CD4-positive, alpha-beta T cell treated with Interleukin-4 for 4 hours (primary cell): ENCODE measurements at regions not wholly inside any gene's neighbourhood (a gene's known extent, or its start where the extent isn't known, plus 50 kb on each side); places are given as distances from the start of the nearest gene placed in this dataset.
"Not testable (repeated sequence)": the region's sequence is repeated elsewhere in the genome, so short reads cannot be mapped to it uniquely, and the experiment has no call there.

Experiments
- DNase-seq: peaks from one replicate; pipeline ENCODE4 v3.0.0-alpha.2; 2020

DNA sequence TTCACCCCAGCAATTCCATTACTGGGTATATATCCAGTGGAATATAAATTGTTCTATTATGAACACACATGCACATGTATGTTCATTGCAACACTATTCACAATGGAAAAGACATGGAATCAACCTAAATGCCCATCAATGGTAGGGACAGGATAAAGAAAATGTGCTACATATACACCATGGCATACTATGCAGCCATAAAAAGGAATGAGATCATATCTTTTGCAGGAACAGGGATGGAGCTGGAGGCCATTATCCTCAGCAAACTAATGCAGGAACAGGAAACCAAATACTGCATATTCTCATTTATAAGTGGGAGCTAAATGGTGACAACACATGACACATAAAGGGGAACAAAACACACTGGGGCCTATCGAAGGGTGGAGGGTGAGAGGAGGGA lies 112.6 kb upstream of the IVNS1ABP start:
- DNase-seq: not testable (repeated sequence)

DNA sequence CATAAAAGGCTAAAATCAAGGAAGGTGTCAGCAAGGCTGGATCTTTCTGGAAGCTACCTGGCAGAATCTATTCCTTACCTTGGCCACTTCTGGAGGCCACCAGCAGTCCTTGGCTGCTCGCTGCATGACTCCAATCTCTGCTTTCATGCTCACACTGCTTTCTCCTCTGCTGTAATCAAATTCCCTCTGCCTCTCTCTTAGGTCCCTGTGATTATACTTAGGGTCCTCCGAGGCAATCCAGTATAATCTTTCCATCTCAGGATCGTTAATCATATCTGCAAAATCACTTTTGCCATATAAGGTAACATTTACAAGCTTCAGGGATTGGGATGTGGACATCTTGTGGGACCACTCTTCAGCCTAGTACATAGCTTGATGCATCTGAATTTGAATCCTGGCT lies 110.7 kb upstream of the IVNS1ABP start:
- DNase-seq: no peak

DNA sequence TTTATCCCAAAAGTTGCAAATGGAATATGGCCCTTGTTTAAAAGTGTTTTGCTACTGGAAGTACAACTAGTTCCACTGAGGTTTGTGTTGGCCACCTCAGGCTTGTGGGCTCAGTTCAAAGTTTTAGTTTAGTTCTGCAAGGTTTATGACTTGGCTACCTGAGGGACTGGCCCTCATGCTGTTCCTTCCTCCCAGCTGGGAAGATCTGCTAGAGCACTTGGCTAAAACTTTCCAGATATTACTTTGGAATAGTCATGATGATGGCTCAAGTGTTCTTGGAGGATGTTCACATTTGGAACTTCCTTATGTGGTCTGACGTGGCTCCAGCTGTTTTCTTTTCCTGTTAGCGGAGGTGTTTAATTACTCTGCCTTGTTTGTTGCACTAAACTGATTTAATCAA lies 110.2 kb upstream of the IVNS1ABP start:
- DNase-seq: no peak

DNA sequence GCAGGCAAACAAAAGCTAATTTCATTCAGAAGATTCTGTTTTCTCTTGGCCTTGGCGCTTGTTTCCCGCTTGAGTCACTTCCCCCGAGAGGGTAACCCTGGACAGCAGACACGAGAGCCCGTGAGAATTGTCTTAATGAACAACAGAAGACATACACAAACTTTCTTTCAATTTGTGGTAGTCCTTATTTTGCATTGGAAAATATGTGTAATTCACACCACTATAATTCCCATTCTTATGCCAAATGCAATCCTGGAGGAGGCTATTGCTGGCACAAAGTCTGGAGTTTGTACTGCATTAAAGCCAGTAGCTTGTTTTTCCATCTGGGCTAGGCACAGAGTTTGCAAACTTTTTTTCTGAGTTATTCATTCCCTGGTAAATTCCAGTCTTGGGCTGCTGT lies 109.8 kb upstream of the IVNS1ABP start:
- no peak for DNase-seq

DNA sequence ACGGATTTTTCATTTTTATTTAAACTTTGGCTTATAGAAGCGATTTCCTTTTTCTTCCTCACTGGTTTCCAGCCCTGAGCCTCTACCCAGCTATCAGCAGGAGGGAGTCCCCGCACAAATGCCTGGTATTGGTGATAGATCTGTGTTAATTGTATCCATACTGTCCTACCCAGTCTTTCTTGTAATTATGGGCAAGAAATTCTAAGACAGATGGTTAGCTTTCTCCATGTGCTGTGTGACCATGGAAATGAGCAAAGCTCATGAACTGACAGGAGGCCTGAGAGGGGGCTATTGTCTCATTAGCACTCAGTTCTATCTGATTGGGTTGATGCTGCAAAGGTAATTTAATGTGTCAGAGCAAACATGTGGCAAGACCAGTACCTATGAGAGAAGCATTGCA lies 108.1 kb upstream of the IVNS1ABP start:
- DNase-seq: no peak

DNA sequence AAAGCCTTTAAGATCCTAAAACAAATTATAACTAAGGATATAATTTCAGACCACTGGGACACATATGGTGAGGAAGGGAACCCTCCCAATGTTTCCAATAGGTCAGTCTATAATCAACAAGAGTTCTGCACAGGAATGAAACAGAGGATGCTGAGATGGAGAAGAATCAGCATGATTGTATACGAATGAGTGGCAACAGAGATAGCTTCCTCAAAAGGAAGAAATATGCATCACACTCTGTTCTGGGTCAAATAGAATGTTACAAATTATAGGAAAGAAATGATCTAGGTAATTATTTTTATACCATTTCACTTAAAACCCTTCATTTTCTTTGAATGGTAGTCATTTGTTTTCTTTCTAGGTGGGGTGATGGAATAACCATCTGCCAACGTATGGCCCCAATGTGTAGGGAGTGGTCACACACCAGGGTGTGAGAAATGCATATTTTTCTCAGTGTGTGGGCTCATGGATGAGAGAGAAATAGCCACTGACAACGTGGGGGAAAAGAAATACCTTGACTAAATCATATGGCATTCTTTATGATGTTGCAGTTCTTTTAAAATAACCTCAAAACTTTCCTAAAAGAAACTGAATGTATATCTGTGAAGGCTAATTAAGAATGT lies 104.6 kb upstream of the IVNS1ABP start:
- no peak for DNase-seq

DNA sequence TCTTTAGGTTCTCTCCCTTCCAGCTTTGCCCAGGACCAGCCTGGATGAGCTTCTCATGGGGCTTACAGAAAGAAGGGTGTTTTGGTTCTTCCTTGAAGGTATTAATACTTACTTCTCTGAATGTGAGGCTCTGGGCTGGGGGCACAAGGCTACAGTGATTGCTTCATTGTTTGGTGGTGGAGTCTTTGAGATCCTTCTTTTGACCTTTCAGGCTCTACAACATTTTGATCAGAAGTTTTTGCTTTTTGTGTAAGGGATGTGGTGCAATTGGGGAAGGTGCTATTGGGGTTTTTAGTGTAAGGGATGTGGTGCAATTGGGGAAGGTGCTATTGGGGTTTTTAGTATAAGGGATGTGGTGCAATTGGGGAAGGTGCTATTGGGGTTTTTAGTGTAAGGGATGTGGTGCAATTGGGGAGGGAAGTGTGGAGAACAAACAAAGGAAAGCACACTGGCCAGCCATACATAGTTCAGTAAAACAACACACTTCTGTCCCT lies 103.6 kb upstream of the IVNS1ABP start:
- peak; percentile 61 for DNase-seq

DNA sequence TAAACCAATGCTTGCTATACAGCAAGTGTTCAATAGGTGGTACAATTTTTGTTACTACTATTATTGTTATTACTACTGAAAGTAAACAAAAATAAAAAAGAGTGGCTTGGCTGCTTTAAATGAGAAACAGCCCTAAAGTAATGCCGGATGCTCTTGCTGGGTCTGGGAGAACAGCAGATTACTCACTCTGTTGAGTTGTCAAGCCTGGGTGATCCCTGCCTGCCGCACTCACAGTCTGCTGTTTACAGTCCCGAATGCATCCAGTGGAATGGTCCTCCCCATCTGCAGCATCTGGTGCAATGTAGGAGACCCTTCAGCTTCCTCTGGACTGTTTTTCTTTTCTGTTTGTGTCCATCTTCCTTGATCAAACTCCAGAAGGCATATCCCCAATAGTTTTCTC lies 102.7 kb upstream of the IVNS1ABP start:
- DNase-seq: no peak

DNA sequence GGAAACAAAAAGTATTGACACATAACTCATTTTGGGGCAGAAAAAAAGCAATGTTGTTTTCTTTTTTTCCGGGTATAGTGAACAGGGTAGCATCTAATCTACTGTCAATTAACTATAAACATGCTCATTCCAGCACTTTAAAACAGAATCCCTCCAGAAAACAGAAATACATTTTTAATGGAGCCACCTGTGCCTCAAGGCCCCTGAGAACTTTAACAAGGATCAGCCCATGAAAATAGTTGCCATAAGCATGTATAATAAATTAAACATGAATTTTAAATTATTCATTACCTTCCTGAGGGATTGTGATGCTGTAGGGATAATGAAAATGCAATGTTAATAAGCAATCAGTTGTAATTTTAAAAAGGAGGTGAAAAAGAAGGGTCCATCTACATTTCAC lies 101.4 kb upstream of the IVNS1ABP start:
- no peak for DNase-seq

DNA sequence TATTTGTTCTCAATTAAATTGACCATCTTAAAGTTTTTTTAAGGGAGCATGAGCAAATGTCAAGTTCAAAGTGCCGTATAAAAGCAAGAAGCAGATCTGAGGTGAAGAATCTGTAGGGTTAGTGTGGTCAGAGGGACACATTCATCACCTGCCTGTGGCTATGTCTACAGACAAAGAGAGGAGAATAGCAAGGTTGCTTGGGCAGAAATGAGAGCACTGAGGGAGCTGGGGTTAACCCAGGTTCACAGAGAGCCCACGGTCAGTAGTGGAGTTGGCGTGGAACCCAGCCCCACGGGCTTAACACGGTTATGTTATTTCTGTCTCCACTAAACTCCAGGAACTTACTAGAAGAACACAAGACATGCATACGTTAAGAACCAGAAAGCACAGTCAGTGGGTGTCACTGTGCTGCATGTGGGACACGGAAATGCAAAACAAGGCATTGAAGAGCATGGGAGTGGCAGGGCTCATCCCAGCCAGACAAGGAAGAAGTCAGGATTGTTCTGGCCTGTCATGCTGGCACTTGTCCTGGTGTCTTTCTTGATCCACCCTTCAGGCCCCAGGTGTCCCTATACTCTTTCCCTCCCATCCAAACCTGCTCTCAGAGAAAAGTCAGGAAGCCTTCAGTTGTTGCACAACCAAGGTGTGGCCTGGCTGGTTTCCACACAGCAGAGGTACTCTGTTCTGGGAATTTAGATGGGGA lies 95.5 kb upstream of the IVNS1ABP start:
- no peak for DNase-seq

DNA sequence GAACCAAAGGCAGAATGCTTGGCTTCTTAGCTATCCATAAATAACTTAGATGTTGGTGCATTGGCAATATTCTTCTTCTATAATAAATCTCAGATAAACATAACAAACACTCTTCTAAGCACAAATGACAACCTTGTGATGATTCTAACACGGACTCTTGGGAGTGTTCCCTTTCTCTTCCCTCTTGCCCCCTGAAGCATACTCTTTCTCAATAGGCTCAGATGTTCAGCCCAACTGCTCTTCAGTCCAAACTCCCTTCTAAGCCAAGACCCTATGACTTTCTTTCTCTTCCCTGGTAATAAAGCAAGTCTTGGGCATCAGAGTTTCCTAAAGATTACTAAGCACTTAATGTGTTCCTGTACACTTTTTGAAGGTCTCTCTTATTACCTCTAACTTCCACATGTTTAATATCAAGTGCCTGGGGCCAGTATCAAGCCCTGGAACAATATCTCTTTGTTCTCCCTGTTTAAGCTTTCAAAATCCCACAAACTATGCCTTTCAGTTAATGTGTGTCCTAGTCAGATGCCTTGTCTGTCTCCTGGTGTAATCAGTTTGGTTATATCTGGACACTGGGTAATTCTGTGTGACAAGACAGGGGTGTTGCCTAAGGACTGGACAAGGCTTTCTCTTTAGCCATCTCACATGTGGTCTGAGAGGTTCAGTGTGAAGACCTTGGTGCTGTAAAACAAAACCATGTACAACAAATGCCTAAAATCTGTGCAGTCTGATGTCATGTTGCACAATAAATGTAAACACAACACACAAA lies 92.9 kb upstream of the IVNS1ABP start:
- no peak for DNase-seq

DNA sequence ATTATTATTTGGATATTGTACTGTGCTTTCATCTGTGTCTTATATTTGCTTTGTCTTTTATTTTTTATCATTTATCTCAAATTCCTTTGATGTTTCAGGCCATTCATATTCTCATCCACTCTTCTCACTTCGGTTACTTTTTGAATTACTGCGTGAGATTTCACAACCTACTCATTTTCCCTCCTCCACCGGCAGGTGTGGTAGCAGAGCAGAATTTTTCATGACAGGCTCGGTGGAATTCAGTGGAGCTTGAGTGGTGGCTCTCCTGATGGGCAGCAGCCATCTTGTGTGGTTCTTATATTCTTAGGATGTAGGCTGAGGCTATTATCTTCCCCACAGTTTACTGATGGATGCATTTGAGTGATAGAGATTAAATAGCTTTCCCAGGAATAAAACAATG lies 92.3 kb upstream of the IVNS1ABP start:
- DNase-seq: no peak

DNA sequence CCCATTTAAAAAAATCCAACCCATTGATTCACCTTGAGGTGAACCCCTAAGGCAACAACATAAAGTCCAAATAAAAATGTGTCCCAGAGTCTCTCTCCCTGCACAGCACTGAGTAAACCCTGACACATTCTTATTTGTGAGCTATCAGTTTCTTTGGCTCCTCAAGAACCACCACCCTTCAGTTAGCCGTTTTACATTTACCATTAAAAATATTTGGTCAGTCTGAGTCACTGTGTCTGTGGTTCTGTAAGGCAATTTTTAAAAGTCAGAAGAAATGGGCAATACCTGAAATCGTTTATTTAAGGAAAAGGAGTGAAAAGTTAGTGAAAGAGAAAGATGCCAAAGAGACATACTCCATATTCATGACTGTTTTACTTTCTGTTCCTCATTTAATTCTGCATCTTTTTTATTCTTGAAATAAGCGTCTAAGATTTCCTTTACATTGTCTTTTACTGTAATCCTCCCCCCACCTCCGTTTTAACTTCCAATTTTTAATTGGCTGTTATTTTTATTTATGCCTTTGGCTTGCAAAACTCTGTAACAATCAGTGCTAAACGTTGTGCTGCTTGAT lies 91.7 kb upstream of the IVNS1ABP start:
- no peak for DNase-seq

DNA sequence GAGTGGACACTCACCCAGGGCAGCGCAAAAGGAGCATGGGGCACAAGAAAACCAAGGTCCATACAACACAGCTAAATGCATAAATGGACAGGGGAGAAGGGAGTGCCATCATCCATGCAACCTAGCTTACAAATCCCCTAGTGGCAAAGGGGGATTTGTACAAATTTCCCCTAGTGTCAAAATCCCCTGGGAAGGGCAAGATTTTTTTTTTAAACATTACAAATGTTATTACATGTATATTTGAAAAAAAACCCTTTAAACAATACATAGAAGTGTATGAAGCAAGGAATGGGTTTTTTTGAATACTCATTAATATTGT lies 89.6 kb upstream of the IVNS1ABP start:
- DNase-seq: no peak

DNA sequence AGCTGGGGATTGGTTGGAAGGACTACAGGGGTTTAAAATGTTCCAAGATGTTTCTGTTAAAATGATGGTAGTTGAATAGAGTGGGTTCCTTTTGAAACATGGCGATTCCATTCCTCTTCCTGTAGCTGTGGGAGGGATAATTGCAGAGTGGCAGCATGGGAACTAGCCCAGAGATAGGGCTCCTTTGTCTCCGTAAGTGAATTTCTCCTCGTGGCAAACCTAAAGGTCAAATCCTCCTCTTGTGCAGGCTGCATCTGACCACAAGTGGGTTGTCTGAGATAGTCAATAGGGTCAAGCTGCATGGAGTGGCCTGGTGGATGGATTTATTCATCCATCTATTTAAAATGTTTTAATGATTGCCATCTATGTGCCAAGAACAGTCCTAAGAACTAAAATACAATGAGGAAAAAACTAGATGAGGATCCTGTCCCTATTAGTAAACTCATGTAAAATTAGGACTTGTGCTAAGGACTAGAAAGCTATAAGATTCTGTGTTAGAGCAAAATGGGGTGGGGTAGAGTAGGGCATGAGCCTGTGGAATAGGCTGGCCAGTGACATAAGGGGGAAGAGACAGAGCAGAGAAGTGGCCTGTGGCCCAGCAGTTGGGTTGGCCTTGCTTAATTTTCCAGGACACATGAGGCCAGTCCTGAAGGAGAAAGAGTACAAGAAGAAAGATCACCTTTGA lies 89.1 kb upstream of the IVNS1ABP start:
- DNase-seq: no peak

DNA sequence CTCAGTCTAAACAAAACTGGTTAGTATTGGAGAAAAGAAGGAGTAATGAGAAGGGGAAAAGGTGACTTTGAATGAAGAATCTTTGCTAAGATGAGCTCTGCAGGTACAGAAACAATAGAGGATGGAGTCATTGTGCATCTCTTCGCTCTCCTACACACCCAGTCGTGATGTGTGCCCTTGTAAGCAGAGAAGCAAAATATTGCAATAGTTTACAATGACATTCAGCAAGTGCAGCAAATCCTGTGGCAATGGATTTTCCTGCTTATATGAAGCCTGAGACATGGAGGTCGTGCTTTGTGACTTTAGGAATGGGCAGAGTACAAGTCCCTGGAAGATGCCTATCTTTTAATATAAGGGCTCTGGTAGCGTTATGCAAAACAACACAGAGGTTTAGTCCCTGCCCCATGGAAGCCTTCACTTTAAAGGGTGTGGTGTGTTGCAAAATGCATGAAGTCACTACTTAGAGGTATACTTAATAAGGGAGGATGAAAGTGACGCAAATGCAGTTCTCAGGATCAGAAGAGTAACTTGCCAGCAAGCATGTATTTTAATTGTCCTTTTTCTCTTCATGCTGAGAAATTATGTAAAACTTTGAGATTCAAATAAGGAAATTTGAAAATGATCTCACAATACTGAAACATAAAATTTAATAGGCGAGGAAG lies 88.0 kb upstream of the IVNS1ABP start:
- DNase-seq: no peak

DNA sequence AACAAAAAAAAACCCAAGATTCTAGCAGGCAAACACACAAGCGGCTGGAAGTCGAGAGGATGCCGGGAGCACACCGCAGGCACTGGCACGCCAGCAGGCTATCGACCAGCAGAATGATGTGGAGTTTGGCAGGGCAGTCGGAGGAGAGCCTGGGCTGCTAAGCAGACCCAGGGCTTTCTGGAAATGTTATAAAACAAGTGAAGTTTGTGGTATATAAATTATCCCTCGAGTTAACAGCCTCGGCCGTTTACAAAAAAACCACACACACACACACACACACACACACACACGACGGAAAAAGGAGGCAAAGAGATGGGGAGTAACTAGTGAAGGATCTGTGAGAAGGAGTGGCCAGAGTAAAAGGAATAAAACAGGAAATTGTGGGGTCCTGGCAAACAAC lies 87.2 kb upstream of the IVNS1ABP start:
- DNase-seq: no peak

DNA sequence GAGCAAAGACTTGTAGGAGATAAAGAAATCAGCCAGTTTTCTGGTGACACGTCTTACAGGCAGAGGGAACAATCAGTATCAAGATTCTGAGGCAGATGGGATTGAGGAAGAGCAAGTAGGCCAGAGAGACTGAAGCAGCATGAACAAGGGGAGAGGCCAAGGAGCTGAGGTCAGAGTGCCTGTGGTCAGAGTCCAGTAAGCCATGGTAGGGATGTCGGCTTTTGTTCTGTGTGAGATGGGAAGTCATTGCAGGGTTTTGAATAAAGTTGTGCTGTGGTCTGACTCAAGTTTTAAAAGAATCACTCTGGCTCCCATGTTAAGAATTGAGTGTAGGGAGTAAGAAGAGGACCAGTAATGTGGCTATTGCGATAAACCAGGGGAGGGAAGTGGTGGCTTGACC lies 85.9 kb upstream of the IVNS1ABP start:
- no peak for DNase-seq

DNA sequence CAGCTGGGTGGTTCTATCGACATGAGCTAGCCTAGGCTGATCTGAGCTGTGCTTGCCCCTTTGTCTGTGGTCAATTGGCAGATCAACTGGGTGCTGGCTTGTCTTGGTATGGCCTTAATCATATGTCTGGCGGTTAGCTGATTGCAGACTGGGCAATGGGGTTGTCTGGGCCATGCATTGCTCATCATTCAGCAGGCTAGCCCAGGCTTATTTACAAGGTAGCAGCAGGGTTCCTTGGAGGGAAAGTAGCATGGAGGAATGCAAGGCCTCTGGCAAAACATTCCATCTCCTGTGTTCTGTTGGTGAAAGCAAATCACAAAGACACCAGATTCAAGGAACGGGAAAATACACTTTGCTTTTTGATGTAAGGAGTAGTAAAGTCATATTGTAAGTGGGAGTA lies 84.0 kb upstream of the IVNS1ABP start:
- DNase-seq: no peak

DNA sequence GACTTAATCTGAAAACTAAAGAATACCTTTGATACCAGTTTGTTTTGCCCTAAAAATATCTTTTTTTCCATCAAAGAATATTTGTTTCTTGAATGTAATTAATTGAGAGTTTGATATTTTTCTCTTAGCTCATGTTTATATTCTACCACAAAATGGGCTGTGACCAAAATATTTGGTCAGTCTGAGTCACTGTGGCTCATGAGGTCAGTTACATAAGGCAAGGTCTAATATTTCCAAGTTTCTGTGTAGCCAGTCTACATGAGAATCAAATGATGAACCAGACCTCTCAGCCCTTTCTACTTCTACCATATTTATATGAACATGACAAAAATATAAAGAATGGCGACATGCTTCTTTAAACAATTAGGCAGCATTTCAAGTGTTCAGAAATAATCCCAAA lies 83.0 kb upstream of the IVNS1ABP start:
- DNase-seq: no peak

DNA sequence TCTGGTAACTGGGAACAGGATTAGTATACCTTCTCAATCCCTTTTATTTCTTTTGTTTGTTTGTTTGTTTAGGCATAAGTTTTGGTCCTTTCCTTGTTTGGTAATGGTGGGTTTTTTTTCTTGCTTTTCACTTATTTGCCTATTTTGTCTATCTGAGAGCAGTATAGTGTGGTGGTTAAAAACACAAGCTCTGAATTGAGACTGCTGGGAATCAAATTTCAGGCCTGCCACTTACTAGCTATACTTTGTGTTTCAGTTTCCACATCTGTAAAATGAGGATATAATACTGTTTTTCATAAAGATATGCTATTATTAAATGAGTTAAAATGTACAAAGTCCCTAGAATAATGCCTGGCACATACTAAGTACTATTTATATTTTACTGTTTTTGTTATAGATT lies 81.6 kb upstream of the IVNS1ABP start:
- DNase-seq: no peak

DNA sequence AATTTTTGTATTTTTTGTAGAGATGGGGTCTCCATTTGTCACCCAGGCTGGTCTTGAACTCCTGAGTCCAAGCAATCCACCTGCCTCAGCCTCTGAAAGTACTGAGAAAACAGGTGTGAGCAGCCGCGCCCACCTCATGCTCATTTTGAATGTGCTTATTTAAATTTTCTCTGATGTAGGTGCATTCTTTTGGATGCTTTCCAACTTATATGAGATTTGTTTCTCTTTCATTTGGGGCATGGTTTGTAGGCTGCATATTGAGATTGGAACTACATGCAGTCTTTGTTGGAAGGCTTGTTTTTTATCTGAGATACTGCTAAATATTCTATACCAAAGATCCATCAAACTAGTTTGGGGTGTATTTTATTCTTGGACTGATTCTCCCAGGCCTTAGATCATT lies 81.0 kb upstream of the IVNS1ABP start:
- no peak for DNase-seq

DNA sequence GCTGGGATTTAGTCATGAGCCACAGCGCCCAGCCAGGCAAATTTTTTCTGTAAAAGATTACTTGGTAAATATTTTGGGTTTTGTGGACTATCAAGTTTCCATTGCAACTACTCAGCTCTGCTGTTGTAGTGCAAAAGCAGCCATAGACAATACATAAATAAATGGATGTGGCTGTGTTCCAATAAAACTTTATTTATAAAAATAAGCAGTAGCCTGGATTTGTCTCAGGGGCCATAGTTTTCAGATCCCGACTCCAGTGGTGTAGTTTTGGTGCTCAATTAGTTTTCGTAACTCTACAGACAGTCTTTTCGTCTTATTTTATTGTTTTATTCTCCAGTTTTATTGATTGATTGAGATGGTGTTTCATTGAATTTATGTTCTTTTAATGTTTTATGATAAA lies 80.1 kb upstream of the IVNS1ABP start:
- no peak for DNase-seq
